Endodermal cell (in vitro differentiated cells): ENCODE measurements at regions not wholly inside any gene's neighbourhood (a gene's known extent, or its start where the extent isn't known, plus 50 kb on each side); places are given as distances from the start of the nearest gene placed in this dataset.

Source experiments
- DNase-seq: peaks from one replicate; pipeline ENCODE4 v3.0.0-alpha.2; 2017
- H3K27ac ChIP-seq: 2 replicates; pipeline ENCODE4 v1.5.1; 2013; ENCODE audit warnings: mild to moderate bottlenecking, low read depth, low read length, moderate library complexity
- H3K27me3 ChIP-seq: 2 replicates; pipeline ENCODE4 v1.6.1; 2013; ENCODE audit warnings: mild to moderate bottlenecking, low read length, moderate library complexity; ENCODE audit not compliant: insufficient read depth, control insufficient read depth, poor library complexity, severe bottlenecking
- H3K36me3 ChIP-seq: 2 replicates; pipeline ENCODE4 v1.7.0; 2013; ENCODE audit warnings: mild to moderate bottlenecking, low read length, moderate library complexity; ENCODE audit not compliant: control insufficient read depth, insufficient read depth
- H3K4me1 ChIP-seq: one replicate; pipeline ENCODE4 v1.7.0; 2013; ENCODE audit warnings: low read length; ENCODE audit not compliant: control insufficient read depth, insufficient read depth
- H3K4me3 ChIP-seq: 2 replicates; pipeline ENCODE4 v1.5.1; 2013; ENCODE audit warnings: mild to moderate bottlenecking, low read length, moderate library complexity
- H3K9ac ChIP-seq: 2 replicates; pipeline ENCODE4 v1.6.1; 2013; ENCODE audit warnings: mild to moderate bottlenecking, low read length, moderate library complexity; ENCODE audit not compliant: poor library complexity, severe bottlenecking; ENCODE audit errors: extremely low read depth
- H3K9me3 ChIP-seq: 2 replicates; pipeline ENCODE4 v1.6.1; 2013; ENCODE audit warnings: mild to moderate bottlenecking, low read length, moderate library complexity; ENCODE audit not compliant: control insufficient read depth
- H3K27ac Mint-ChIP-seq: 2 replicates; pipeline ENCODE4 v1.8.0; 2020; ENCODE audit warnings: mixed read lengths
- H3K27me3 Mint-ChIP-seq: 2 replicates; pipeline ENCODE4 v1.8.0; 2021; ENCODE audit warnings: mild to moderate bottlenecking, mixed read lengths; ENCODE audit not compliant: insufficient read depth
- H3K36me3 Mint-ChIP-seq: 2 replicates; pipeline ENCODE4 v1.8.0; 2020; ENCODE audit warnings: low read depth, mixed read lengths
- H3K4me1 Mint-ChIP-seq: 2 replicates; pipeline ENCODE4 v1.8.0; 2020; ENCODE audit warnings: mixed read lengths
- H3K4me3 Mint-ChIP-seq: 2 replicates; pipeline ENCODE4 v1.8.0; 2020; ENCODE audit warnings: mild to moderate bottlenecking, moderate library complexity, mixed read lengths
- H3K9me3 Mint-ChIP-seq: 2 replicates; pipeline ENCODE4 v1.8.0; 2020; ENCODE audit warnings: mild to moderate bottlenecking, mixed read lengths
- CTCF ChIP-seq: fragments of 200-600 bp; sonication (generic); conservative IDR thresholded peaks from 2 replicates; pipeline ENCODE4 v1.5.0; 2021; ENCODE audit warnings: antibody characterized with exemption, mild to moderate bottlenecking
- WGBS, 2 experiments: methylation state at CpG; one replicate each; pipeline versions ENCODE4 v1.1.5 to v1.1.7; 2013; ENCODE audit warnings: missing lambda C conversion rate in 2 of 2, mixed read lengths in 1 of 2; ENCODE audit not compliant: insufficient coverage in 1 of 2, insufficient read length in 1 of 2; 5-methylcytosine and 5-hydroxymethylcytosine counted together

- no peaks in the 10 kb centered on the region for H3K27me3 Mint-ChIP-seq
- peaks cover 37% of the 10 kb centered on the region for H3K36me3 Mint-ChIP-seq
- DNase-seq: no peak
- peaks cover 13% of the 10 kb centered on the region for H3K4me1 Mint-ChIP-seq
- Histone ChIP-seq H3K27me3 (no peaks in the 10 kb centered on the region), H3K27ac (no peak overlapping the region), H3K9ac (no peak overlapping the region), H3K36me3 (peaks cover 9% of the 10 kb centered on the region), H3K4me3 (no peak overlapping the region), H3K9me3 (peaks cover 13% of the 10 kb centered on the region), H3K4me1 (no peaks in the 10 kb centered on the region)
- WGBS, 2 experiments: 72 to 85% methylated on average over 2 to 4 of the region's 5 CpGs
- H3K9me3 Mint-ChIP-seq: peaks cover 3% of the 10 kb centered on the region
- H3K4me3 Mint-ChIP-seq: no peak overlapping the region
- H3K27ac Mint-ChIP-seq: no peak overlapping the region
- no peak for TF ChIP-seq CTCF
Observed at GRCh38 chr1:173422456-173422976, 54.6 kb upstream of the PRDX6 start.

- Mint-ChIP-seq H3K36me3 (peaks cover 30% of the 10 kb centered on the region), H3K9me3 (peaks cover 3% of the 10 kb centered on the region), H3K27ac (no peak overlapping the region), H3K4me1 (peaks cover 13% of the 10 kb centered on the region), H3K27me3 (no peaks in the 10 kb centered on the region), H3K4me3 (no peak overlapping the region)
- no peak overlapping the region for H3K27ac ChIP-seq
- 83% methylated on average over 1 of the region's 1 CpG; no CpG with 5 or more reads in 1 of the 2 experiments for WGBS, 2 experiments
- no peak overlapping the region for H3K9ac ChIP-seq
- H3K4me1 ChIP-seq: no peaks in the 10 kb centered on the region
- no peaks in the 10 kb centered on the region for H3K27me3 ChIP-seq
- H3K36me3 ChIP-seq: peaks cover 5% of the 10 kb centered on the region
- peaks cover 13% of the 10 kb centered on the region for H3K9me3 ChIP-seq
- TF ChIP-seq CTCF: no peak
- H3K4me3 ChIP-seq: no peak overlapping the region
- DNase-seq: no peak
Observed at GRCh38 chr1:173423291-173423690, 53.8 kb upstream of the PRDX6 start.

- peaks cover 8% of the 10 kb centered on the region for H3K9me3 ChIP-seq
- H3K36me3 ChIP-seq: no peaks in the 10 kb centered on the region
- Mint-ChIP-seq H3K4me1 (peaks cover 14% of the 10 kb centered on the region), H3K27ac (no peak overlapping the region), H3K36me3 (peaks cover 25% of the 10 kb centered on the region), H3K4me3 (no peak overlapping the region), H3K27me3 (no peaks in the 10 kb centered on the region), H3K9me3 (no peaks in the 10 kb centered on the region)
- H3K4me1 ChIP-seq: no peaks in the 10 kb centered on the region
- TF ChIP-seq CTCF: no peak
- DNase-seq: no peak
- WGBS, 2 experiments: 94 to 96% methylated on average over 3 to 4 of the region's 4 CpGs
- H3K27ac ChIP-seq: no peak overlapping the region
- H3K27me3 ChIP-seq: no peaks in the 10 kb centered on the region
- H3K4me3 ChIP-seq: no peak overlapping the region
- no peak overlapping the region for H3K9ac ChIP-seq
Observed at GRCh38 chr1:173424143-173424542, 53.0 kb upstream of the PRDX6 start.
